IMR-90 (cell line): ENCODE measurements at regions not wholly inside any gene's neighbourhood (a gene's known extent, or its start where the extent isn't known, plus 50 kb on each side); places are given as distances from the start of the nearest gene placed in this dataset.

Experiments
- ATAC-seq: fragments of 200-7000 bp; cut with Tn5 transposase; 2 replicates; pipeline ENCODE4 v1.9.1; 2020; ENCODE audit warnings: low read depth, mild to moderate bottlenecking, moderate library complexity
- BruUV-seq: library from RNA; stranded (reverse); fragments of 400-500 nt; replicated peaks from 2 replicates; lab custom pipeline; 2021; lab: Mats Ljungman, UMichigan
- CTCF ChIA-PET: fragments of 300-600 bp; formaldehyde crosslinking; extraction: SDS; loops from one replicate; lab custom pipeline; 2021; ENCODE audit warnings: antibody characterized with exemption; lab: Yijun Ruan, JAX
- POLR2A ChIA-PET: fragments of 300-600 bp; sonication (Branson Sonifier 250); formaldehyde crosslinking; loops from one replicate; lab custom pipeline; 2022; ENCODE audit warnings: antibody characterized with exemption; ENCODE audit not compliant: unreplicated experiment; lab: Charles Lee
- DNase-seq: peaks from one replicate; pipeline ENCODE4 v3.0.0; 2013
- H2AFZ ChIP-seq: replicated peaks from 2 replicates; pipeline ENCODE3; 2013; ENCODE audit warnings: low read length, mild to moderate bottlenecking; ENCODE audit not compliant: poor library complexity
- H2AK5ac ChIP-seq: 2 replicates; pipeline ENCODE4 v1.6.1; 2013; ENCODE audit warnings: low read depth, low read length, inconsistent platforms
- H2AK9ac ChIP-seq: replicated peaks from 2 replicates; pipeline ENCODE3; 2013; ENCODE audit warnings: mild to moderate bottlenecking, low read depth, low read length, moderate library complexity; ENCODE audit not compliant: poor library complexity
- H2BK120ac ChIP-seq: 2 replicates; pipeline ENCODE4 v1.6.1; 2013; ENCODE audit warnings: low read depth, low read length, inconsistent platforms
- H2BK15ac ChIP-seq: 3 replicates; pipeline ENCODE4 v1.6.1; 2013; ENCODE audit warnings: low read depth, low read length, inconsistent platforms
- H2BK20ac ChIP-seq: 2 replicates; pipeline ENCODE4 v1.6.1; 2013; ENCODE audit warnings: low read depth, mild to moderate bottlenecking, inconsistent platforms, low read length, moderate library complexity
- H2BK5ac ChIP-seq: 2 replicates; pipeline ENCODE4 v1.6.1; 2013; ENCODE audit warnings: mild to moderate bottlenecking, low read depth, low read length, inconsistent platforms; ENCODE audit not compliant: poor library complexity, severe bottlenecking
- H3K14ac ChIP-seq: replicated peaks from 2 replicates; pipeline ENCODE4 v1.6.1; 2013; ENCODE audit warnings: low read depth, low read length, inconsistent platforms
- H3K18ac ChIP-seq: 2 replicates; pipeline ENCODE4 v1.6.1; 2013; ENCODE audit warnings: low read depth, low read length, control low read depth
- H3K23ac ChIP-seq: 2 replicates; pipeline ENCODE4 v1.6.1; 2013; ENCODE audit warnings: low read depth, low read length, inconsistent platforms
- H3K27ac ChIP-seq: 2 replicates; pipeline ENCODE4 v1.5.1; 2013; ENCODE audit warnings: mild to moderate bottlenecking, control low read depth, low read length; ENCODE audit not compliant: insufficient read depth
- H3K27me3 ChIP-seq: 2 replicates; pipeline ENCODE4 v1.6.1; 2013; ENCODE audit warnings: low read length; ENCODE audit not compliant: control insufficient read depth, insufficient read depth
- H3K36me3 ChIP-seq: 2 replicates; pipeline ENCODE4 v1.6.1; 2013; ENCODE audit warnings: low read length, mixed read lengths; ENCODE audit not compliant: control insufficient read depth, insufficient read depth
- H3K4ac ChIP-seq: 2 replicates; pipeline ENCODE4 v1.6.1; 2013; ENCODE audit warnings: low read depth, low read length, inconsistent platforms
- H3K4me1 ChIP-seq: 2 replicates; pipeline ENCODE4 v1.6.1; 2013; ENCODE audit warnings: low read length, mixed read lengths; ENCODE audit not compliant: control insufficient read depth, insufficient read depth
- H3K4me2 ChIP-seq: 2 replicates; pipeline ENCODE4 v1.6.1; 2013; ENCODE audit warnings: low read depth, mild to moderate bottlenecking, control low read depth, low read length, moderate library complexity
- H3K4me3 ChIP-seq: 2 replicates; pipeline ENCODE4 v1.5.1; 2013; ENCODE audit warnings: low read depth, mild to moderate bottlenecking, control low read depth, low read length, moderate library complexity; ENCODE audit not compliant: insufficient read depth
- H3K56ac ChIP-seq: 2 replicates; pipeline ENCODE4 v1.6.1; 2013; ENCODE audit warnings: low read length, inconsistent platforms; ENCODE audit not compliant: insufficient read depth; ENCODE audit errors: extremely low read depth
- H3K79me1 ChIP-seq, 2 experiments: 2 replicates each; pipeline ENCODE4 v1.6.1; 2013; ENCODE audit warnings: low read length in 2 of 2, inconsistent platforms in 1 of 2, low read depth in 1 of 2
- H3K9ac ChIP-seq: 2 replicates; pipeline ENCODE4 v1.6.1; 2013; ENCODE audit warnings: low read depth, low read length, control low read depth
- H3K9me1 ChIP-seq: 2 replicates; pipeline ENCODE4 v1.6.1; 2013; ENCODE audit warnings: low read length, inconsistent platforms; ENCODE audit not compliant: insufficient read depth
- H3K9me3 ChIP-seq: 2 replicates; pipeline ENCODE4 v1.6.1; 2013; ENCODE audit warnings: low read length; ENCODE audit not compliant: control insufficient read depth, insufficient read depth
- H4K20me1 ChIP-seq: 2 replicates; pipeline ENCODE4 v1.6.1; 2013; ENCODE audit warnings: low read length, inconsistent platforms; ENCODE audit not compliant: insufficient read depth
- H4K5ac ChIP-seq: 2 replicates; pipeline ENCODE4 v1.6.1; 2013; ENCODE audit warnings: mild to moderate bottlenecking, low read depth, low read length, control low read depth
- H4K8ac ChIP-seq, 2 experiments: 2 replicates each; pipeline ENCODE4 v1.6.1; 2013; ENCODE audit warnings: low read depth in 2 of 2, low read length in 2 of 2, control low read depth in 1 of 2, inconsistent platforms in 1 of 2
- H4K91ac ChIP-seq: 2 replicates; pipeline ENCODE4 v1.6.1; 2013; ENCODE audit warnings: low read depth, low read length, inconsistent platforms; ENCODE audit not compliant: insufficient read depth
- BHLHE40 ChIP-seq: fragments of 150-350 bp; IDR thresholded peaks from 2 replicates; pipeline ENCODE4 v1.6.1; 2016; ENCODE audit warnings: mild to moderate bottlenecking, low read depth, low read length
- CEBPB ChIP-seq: IDR thresholded peaks from 2 replicates; pipeline ENCODE4 v1.6.1; 2012; ENCODE audit warnings: low read depth, low read length, improper control_type of control experiment
- ELK1 ChIP-seq: fragments of 150-350 bp; IDR thresholded peaks from 2 replicates; pipeline ENCODE4 v1.6.1; 2016; ENCODE audit warnings: low read depth, mild to moderate bottlenecking, low read length, moderate library complexity, borderline replicate concordance
- FOS ChIP-seq: fragments of 150-350 bp; IDR thresholded peaks from 2 replicates; pipeline ENCODE4 v1.6.1; 2016; ENCODE audit warnings: low read depth, low read length
- MAFK ChIP-seq: IDR thresholded peaks from 2 replicates; pipeline ENCODE4 v1.6.1; 2012; ENCODE audit warnings: low read depth, low read length, improper control_type of control experiment
- MAZ ChIP-seq: IDR thresholded peaks from 2 replicates; pipeline ENCODE4 v1.6.1; 2012; ENCODE audit warnings: low read depth, mild to moderate bottlenecking, low read length, improper control_type of control experiment, moderate library complexity, borderline replicate concordance
- POLR2A ChIP-seq: IDR thresholded peaks from 2 replicates; pipeline ENCODE4 v1.6.1; 2012; ENCODE audit warnings: mild to moderate bottlenecking, low read depth, low read length
- RAD21 ChIP-seq: IDR thresholded peaks from 2 replicates; pipeline ENCODE4 v1.6.1; 2012; ENCODE audit warnings: low read length, improper control_type of control experiment
- RCOR1 ChIP-seq: IDR thresholded peaks from 2 replicates; pipeline ENCODE4 v1.6.1; 2012; ENCODE audit warnings: mild to moderate bottlenecking, low read length, improper control_type of control experiment; ENCODE audit not compliant: insufficient replicate concordance
- RFX5 ChIP-seq: IDR thresholded peaks from 2 replicates; pipeline ENCODE4 v1.8.0; 2012; ENCODE audit warnings: low read depth, mild to moderate bottlenecking, low read length, moderate library complexity
- USF2 ChIP-seq: fragments of 150-350 bp; IDR thresholded peaks from 2 replicates; pipeline ENCODE4 v1.6.1; 2017; ENCODE audit warnings: mild to moderate bottlenecking, antibody characterized with exemption, low read length, low read depth
- WGBS, 2 experiments: methylation state at CpG; one replicate each; pipeline versions ENCODE4 v1.1.5 to v1.1.7; 2013; ENCODE audit warnings: missing lambda C conversion rate in 2 of 2; ENCODE audit not compliant: insufficient read length in 1 of 2; ENCODE audit errors: extremely low coverage in 2 of 2; 5-methylcytosine and 5-hydroxymethylcytosine counted together
- dilution Hi-C: fragments of 300-500 bp; cut with HindIII; formaldehyde crosslinking; loops from one replicate; pipeline ENCODE4 v1.14.3; 2018; ENCODE audit warnings: low sequenced_read_pairs; ENCODE audit not compliant: unreplicated experiment
- in situ Hi-C: fragments of 300-500 bp; cut with MboI; formaldehyde crosslinking; loops from 3 replicates; pipeline ENCODE4 v1.14.3; 2019; ENCODE audit warnings: low sequenced_read_pairs, inconsistent platforms, mixed read lengths
- intact Hi-C: fragments of 100-400 bp; cut with micrococcal nuclease; formaldehyde crosslinking; loops from 2 replicates; pipeline ENCODE4 v1.10.0; 2022
- TF ChIP-seq, protein P1 (sequence below): conservative IDR thresholded peaks from 2 replicates; pipeline ENCODE4 v1.5.1; 2012; ENCODE audit warnings: mild to moderate bottlenecking, low read depth, low read length, improper control_type of control experiment

GRCh38 chr2:40783704-40784103 is 331.8 kb upstream of the SLC8A1 start:
- Histone ChIP-seq H3K27me3 (no peaks in the 10 kb centered on the region), H3K9me3 (no peaks in the 10 kb centered on the region), H3K9me1 (no peaks in the 10 kb centered on the region), H3K27ac (no peak overlapping the region), H3K56ac (no peak overlapping the region), H4K20me1 (no peaks in the 10 kb centered on the region), H3K18ac (no peak overlapping the region), H3K79me1 (no peaks in the 10 kb centered on the region), H2AK5ac (no peak overlapping the region), H2BK20ac (no peak overlapping the region), H2AK9ac (no peak overlapping the region), H3K23ac (no peak overlapping the region), H3K14ac (no peak overlapping the region), H2BK5ac (no peak overlapping the region), H4K8ac (no peak overlapping the region), H2AFZ (no peak overlapping the region), H4K91ac (no peak overlapping the region), H2BK120ac (no peak overlapping the region), H3K36me3 (no peaks in the 10 kb centered on the region), H3K4me2 (no peak overlapping the region), H3K9ac (no peak overlapping the region), H3K4me3 (no peak overlapping the region), H3K4ac (no peak overlapping the region), H4K5ac (no peak overlapping the region), H3K4me1 (no peaks in the 10 kb centered on the region), H2BK15ac (no peak overlapping the region)
- DNase-seq (no peak), ATAC-seq (no peak)
- BruUV-seq, result no TSS peak
- ChIA-PET POLR2A (no interaction called here), CTCF (no interaction called here)
- no CpG with 5 or more reads among the region's 3 CpGs for WGBS, 2 experiments
- TF ChIP-seq RCOR1, result no peak
- TF ChIP-seq, protein P1, sequence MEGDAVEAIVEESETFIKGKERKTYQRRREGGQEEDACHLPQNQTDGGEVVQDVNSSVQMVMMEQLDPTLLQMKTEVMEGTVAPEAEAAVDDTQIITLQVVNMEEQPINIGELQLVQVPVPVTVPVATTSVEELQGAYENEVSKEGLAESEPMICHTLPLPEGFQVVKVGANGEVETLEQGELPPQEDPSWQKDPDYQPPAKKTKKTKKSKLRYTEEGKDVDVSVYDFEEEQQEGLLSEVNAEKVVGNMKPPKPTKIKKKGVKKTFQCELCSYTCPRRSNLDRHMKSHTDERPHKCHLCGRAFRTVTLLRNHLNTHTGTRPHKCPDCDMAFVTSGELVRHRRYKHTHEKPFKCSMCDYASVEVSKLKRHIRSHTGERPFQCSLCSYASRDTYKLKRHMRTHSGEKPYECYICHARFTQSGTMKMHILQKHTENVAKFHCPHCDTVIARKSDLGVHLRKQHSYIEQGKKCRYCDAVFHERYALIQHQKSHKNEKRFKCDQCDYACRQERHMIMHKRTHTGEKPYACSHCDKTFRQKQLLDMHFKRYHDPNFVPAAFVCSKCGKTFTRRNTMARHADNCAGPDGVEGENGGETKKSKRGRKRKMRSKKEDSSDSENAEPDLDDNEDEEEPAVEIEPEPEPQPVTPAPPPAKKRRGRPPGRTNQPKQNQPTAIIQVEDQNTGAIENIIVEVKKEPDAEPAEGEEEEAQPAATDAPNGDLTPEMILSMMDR, result no peak
- no peak for TF ChIP-seq MAZ
- TF ChIP-seq MAFK, result no peak
- TF ChIP-seq CEBPB, result no peak
- TF ChIP-seq RAD21, result no peak
- TF ChIP-seq FOS, result no peak
- TF ChIP-seq POLR2A, result no peak
- TF ChIP-seq RFX5, result no peak
- TF ChIP-seq ELK1, result no peak
- TF ChIP-seq BHLHE40, result no peak
- no peak for TF ChIP-seq USF2
- intact Hi-C loops, result no loop called here
- in situ Hi-C loops, result no loop called here
- dilution Hi-C loops, result no loop called here
